Thyroid gland (tissue), 4 donors: ENCODE measurements at regions not wholly inside any gene's neighbourhood (a gene's known extent, or its start where the extent isn't known, plus 50 kb on each side); places are given as distances from the start of the nearest gene placed in this dataset.

Experiments
- CTCF ChIP-seq, 6 experiments: fragments of 200-600 bp in 3 of 6; fragments of 450-650 bp in 3 of 6; sonication (generic) in 3 of 6; IDR thresholded peaks; one replicate each; pipeline ENCODE4 v1.5.1; 2016 to 2019; ENCODE audit warnings: antibody characterized with exemption in 6 of 6, mild to moderate bottlenecking in 2 of 6, inconsistent platforms in 1 of 6, moderate library complexity in 1 of 6
- POLR2A ChIP-seq, 2 donors: fragments of 450-650 bp; IDR thresholded peaks; one replicate each; pipeline ENCODE4 v1.6.1; 2017; ENCODE audit warnings: antibody characterized with exemption in 2 of 2, mild to moderate bottlenecking in 2 of 2, moderate library complexity in 1 of 2

- TF ChIP-seq CTCF (IDR thresholded peaks at IDR 0.05) (no peak), POLR2A (IDR thresholded peaks at IDR 0.05) (no peak)
These were observed 409.6 kb downstream of the SEC23A start for GRCh38 chr14:38693423-38693822.
